SJSA1 (cell line): ENCODE measurements at regions not wholly inside any gene's neighbourhood (a gene's known extent, or its start where the extent isn't known, plus 50 kb on each side); places are given as distances from the start of the nearest gene placed in this dataset.

Experiments
- DNase-seq, 2 experiments: peaks; one replicate each; pipeline ENCODE4 v3.0.0-alpha.2; 2015 to 2020; ENCODE audit warnings: low spot score in 2 of 2, low read depth in 1 of 2
- H3K27ac ChIP-seq: fragments of 250-450 bp; sonication (Bioruptor Pico); 2 replicates; pipeline ENCODE4 v1.5.1; 2020; ENCODE audit warnings: mild to moderate bottlenecking, moderate library complexity
- H3K27me3 ChIP-seq: fragments of 250-450 bp; sonication (Bioruptor Pico); replicated peaks from 2 replicates; pipeline ENCODE4 v1.5.1; 2020; ENCODE audit warnings: mild to moderate bottlenecking, moderate library complexity
- H3K36me3 ChIP-seq: fragments of 250-450 bp; sonication (Bioruptor Pico); 2 replicates; pipeline ENCODE4 v1.5.1; 2020; ENCODE audit warnings: mild to moderate bottlenecking
- H3K4me1 ChIP-seq: fragments of 250-450 bp; sonication (Bioruptor Pico); replicated peaks from 2 replicates; pipeline ENCODE4 v1.6.1; 2021; ENCODE audit warnings: mild to moderate bottlenecking
- H3K4me3 ChIP-seq: fragments of 250-450 bp; sonication (Bioruptor Pico); 2 replicates; pipeline ENCODE4 v1.5.1; 2020; ENCODE audit warnings: mild to moderate bottlenecking
- H3K9me3 ChIP-seq: fragments of 250-450 bp; sonication (Bioruptor Pico); replicated peaks from 2 replicates; pipeline ENCODE4 v1.5.1; 2020; ENCODE audit warnings: mild to moderate bottlenecking

DNA sequence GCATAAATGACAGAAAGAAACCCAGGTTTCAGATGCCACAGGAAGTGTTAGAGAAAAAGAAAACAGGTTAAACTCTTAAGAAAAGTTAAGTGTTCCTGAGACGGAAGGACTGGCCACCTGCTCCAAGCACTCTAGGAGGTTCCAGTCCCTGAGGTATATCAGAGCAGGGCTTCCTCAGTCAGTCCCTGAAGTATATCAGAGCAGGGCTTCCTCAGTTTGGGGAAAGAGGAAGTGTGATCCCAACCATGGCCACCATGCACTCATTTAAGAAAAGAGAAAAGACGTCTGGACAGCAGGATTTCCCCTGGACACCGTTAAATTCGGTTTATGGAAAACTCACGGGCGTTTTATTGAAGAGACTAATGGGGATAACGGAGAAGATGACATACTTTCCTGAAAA, 133.4 kb upstream of the PFKP start:
- H3K4me3 ChIP-seq = no peak overlapping the region
- H3K9me3 ChIP-seq = no peaks in the 10 kb centered on the region
- no peaks in the 10 kb centered on the region for H3K36me3 ChIP-seq
- H3K27ac ChIP-seq = no peak overlapping the region
- H3K27me3 ChIP-seq = no peaks in the 10 kb centered on the region; the same call in 1 of the 2 replicates
- no peaks in the 10 kb centered on the region; the same call in 1 of the 2 replicates for H3K4me1 ChIP-seq
- DNase-seq = no peak

DNA sequence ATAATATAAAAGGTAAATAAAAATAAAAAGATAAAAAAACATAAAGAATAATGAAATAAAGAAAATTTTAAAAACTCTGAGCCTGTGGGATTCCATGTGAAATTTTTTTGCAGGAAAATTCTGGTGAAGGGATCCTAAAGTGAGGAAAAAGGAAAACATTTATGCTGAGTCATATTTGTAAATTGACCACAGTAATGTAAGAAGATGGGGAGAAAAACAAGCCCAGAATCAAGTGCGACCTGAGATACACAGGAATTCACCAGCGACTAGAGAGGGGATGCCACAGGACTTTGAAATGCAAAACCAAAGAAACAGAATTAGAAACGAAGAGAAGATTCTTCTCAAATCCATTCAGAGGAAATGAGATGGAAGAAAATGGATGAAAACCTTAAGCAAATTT, 133.8 kb upstream of the PFKP start:
- H3K9me3 ChIP-seq = no peaks in the 10 kb centered on the region
- H3K4me1 ChIP-seq = no peaks in the 10 kb centered on the region; the same call in 1 of the 2 replicates
- H3K27me3 ChIP-seq = no peaks in the 10 kb centered on the region; the same call in 1 of the 2 replicates
- H3K4me3 ChIP-seq = no peak overlapping the region
- no peak for DNase-seq
- H3K27ac ChIP-seq = no peak overlapping the region
- no peaks in the 10 kb centered on the region for H3K36me3 ChIP-seq

DNA sequence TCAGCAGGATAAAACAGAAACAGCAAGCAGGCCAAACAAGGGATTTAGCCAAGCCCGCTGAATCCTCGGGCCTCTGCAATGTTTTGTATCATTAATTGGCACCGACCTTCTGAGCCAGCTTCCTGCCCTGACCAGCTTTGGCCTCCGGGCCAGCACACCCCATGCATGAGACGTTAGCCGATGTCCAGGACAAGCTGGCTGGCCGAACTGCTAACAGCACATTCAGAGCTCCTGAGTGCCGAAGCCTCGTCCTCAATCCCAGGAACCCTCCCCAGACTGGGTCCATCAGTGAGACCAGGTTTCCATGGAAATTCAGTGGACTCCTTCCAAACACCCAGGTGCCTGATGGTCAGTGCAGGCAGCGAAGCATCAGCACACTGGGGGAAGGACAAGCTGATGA, 134.3 kb upstream of the PFKP start:
- no peaks in the 10 kb centered on the region for H3K36me3 ChIP-seq
- no peak overlapping the region for H3K4me3 ChIP-seq
- H3K27ac ChIP-seq = no peak overlapping the region
- no peaks in the 10 kb centered on the region; the same call in 1 of the 2 replicates for H3K27me3 ChIP-seq
- no peaks in the 10 kb centered on the region for H3K9me3 ChIP-seq
- no peaks in the 10 kb centered on the region; the same call in 1 of the 2 replicates for H3K4me1 ChIP-seq
- no peak for DNase-seq

DNA sequence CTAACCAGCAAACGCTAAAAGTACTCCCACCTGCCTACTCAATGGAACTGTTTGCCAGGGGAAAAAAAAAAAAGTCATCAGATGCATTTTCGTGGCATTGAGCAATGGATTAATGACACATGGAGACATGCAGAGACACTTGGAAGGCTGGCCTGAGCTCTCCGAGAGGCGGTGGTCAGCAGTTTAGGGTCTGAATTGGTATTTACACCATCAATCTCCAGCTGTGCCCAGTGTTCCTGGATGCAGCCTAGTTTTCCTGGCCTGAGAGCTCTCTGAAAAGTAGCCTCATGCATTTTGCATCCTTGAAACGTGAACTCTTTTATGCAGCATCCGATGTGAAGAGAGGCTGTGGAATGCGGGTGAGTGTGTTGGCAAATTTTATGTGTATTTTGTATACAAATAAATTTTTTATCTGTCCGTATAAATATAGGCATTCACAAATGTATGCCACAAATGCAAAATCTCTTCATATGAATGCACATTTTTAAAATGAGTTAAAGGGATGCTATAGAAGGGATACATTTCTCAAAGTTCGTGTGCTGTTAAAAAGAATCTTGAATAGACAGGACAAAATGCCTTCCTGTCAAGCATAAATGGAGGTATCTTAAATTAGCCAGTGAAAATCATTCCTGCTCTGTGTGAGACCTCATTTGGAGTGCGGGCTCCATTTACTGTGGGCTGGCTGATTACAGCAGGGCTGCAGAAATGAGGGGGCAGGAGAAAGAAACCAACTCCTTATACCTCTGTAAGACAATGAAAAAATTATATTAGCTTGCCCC, 137.7 kb upstream of the PFKP start:
- H3K4me3 ChIP-seq = no peak overlapping the region
- no peaks in the 10 kb centered on the region for H3K36me3 ChIP-seq
- H3K27me3 ChIP-seq = no peaks in the 10 kb centered on the region
- no peak for DNase-seq
- 0 out of 2 replicates have a peak, but pooled peaks cover 4% of the 10 kb centered on the region for H3K9me3 ChIP-seq
- no peak overlapping the region for H3K27ac ChIP-seq
- H3K4me1 ChIP-seq = peaks cover 8% of the 10 kb centered on the region

DNA sequence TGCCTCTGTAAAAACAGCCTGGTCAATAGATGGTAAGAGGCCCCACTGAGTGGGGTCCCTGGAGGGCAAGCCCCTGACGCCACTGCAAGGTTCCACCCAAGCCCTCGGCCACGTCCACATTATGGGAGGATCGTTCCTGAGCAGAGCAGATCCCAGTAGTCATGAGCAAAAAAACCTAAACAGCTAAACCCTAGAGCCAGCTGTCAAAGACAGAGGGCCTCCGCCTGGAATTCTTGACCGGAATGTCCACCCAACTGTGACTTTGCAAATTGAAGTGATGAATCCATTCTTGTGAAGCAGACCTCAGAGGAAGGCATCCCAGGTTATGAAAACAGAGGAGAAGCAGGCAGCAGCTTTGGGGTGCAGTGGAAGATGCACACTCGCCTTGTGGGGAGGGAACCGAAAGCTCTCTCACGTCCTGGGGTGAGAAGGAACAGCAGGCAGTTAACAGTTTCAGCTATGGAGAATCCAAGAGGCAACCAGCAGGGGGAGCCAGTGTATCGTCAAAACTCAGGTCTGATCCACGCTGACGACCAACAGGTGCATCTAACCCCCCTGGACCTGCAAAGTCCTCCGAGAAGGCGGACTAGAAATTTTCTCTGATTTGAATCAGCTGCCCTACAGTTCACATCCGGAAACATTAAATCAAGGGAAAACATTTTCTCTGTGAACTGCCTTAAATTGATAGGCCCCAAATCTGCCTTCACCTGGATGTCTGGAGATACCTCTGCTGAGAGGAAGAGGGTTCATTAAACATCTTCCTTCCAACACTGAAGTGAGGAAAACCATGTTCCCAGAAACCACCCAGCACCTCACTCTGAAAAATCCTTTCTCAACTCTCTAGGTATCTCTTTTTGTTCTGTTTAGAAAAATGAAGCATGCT, 139.1 kb upstream of the PFKP start:
- peak; percentile 53 to 72 for DNase-seq
- 0 out of 2 replicates have a peak, but pooled peaks cover 5% of the 10 kb centered on the region for H3K9me3 ChIP-seq
- no peaks in the 10 kb centered on the region for H3K36me3 ChIP-seq
- peaks cover 8% of the 10 kb centered on the region for H3K4me1 ChIP-seq
- H3K4me3 ChIP-seq = no peak overlapping the region
- H3K27me3 ChIP-seq = no peaks in the 10 kb centered on the region
- H3K27ac ChIP-seq = no peak overlapping the region

DNA sequence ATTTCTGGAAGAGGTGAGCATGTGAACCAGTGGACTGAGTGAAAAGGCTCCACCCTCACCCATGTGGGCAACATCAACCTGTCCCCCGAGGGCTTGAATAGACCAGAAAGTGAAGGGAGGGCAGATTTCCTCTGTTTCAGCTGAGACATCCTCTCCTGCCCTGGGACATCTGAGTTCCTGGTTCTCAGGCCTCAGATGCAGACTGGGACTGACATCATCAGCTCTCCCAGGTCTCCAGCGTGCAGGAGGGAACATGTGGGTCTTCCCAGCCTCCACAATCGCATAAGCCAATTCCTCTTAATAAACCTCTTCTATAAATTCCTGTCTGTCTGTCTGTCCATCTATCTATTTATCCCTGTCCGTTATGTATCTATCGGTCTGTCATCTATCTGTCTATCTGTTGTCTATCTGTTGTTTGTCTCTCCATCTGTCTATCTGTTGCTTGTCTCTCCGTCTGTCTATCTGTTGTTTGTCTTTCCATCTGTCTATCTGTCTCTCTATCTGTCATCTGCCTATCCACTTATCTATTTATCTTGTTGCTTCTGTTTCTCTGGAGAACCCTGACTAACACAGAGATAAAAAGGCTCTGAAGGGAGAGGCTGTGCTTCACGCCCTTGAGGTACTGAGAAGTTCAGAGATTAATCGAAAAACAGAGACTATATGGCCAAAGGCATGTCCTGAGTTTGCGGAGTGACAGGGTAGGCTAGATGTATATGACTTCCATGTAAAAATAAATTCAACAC, 140.3 kb upstream of the PFKP start:
- no peak overlapping the region for H3K27ac ChIP-seq
- H3K36me3 ChIP-seq = no peaks in the 10 kb centered on the region
- H3K4me3 ChIP-seq = no peak overlapping the region
- H3K9me3 ChIP-seq = 0 out of 2 replicates have a peak, but pooled peaks cover 5% of the 10 kb centered on the region
- H3K27me3 ChIP-seq = no peaks in the 10 kb centered on the region
- no peak for DNase-seq
- H3K4me1 ChIP-seq = peaks cover 10% of the 10 kb centered on the region

DNA sequence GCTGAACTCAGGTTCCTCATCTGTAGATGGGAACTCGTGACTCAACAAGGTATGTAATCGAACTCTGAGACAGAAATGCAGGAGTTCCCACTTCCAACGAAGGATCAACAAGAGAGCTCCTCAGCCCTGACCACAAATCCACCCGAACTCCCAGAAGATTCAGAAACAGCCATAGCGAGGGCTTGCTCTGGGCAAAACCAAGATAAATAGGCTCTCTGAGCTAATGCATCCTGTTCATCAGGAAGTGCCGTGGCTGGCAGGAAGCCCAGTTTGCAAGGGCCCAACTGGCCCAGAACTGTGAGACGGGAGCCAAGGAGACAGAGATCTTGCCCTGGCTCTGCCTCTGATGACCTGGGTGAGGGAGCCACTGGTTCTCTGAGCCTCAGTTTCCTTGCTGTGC, 141.7 kb upstream of the PFKP start:
- Histone ChIP-seq H3K27me3 (no peaks in the 10 kb centered on the region; the same call in 1 of the 2 replicates), H3K36me3 (no peaks in the 10 kb centered on the region), H3K27ac (no peak overlapping the region), H3K4me1 (peaks cover 13% of the 10 kb centered on the region), H3K9me3 (0 out of 2 replicates have a peak, but pooled peaks cover 5% of the 10 kb centered on the region), H3K4me3 (no peak overlapping the region)
- peak; percentile 20 to 59 for DNase-seq

DNA sequence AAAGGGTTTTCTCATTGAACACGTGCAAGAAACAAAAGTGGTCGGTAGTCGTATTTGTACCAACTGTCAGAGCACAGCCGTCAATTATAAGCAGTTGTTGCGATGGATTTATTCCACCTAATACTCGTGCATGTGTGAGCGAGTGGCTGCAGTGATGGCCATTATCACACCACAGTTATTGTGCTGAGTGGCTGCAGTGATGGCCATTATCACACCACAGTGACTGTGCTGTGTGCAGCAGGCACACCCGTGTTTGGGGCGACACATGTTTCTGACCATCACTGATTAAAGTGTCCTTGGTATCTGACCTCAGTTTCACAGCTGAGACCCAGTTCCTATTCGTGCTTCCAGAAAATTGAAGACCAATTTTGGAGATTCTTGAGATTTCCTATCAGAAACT, 142.9 kb upstream of the PFKP start:
- Histone ChIP-seq H3K4me1 (peaks cover 13% of the 10 kb centered on the region), H3K4me3 (no peak overlapping the region), H3K27me3 (peaks cover 3% of the 10 kb centered on the region), H3K27ac (no peak overlapping the region), H3K9me3 (0 out of 2 replicates have a peak, but pooled peaks cover 5% of the 10 kb centered on the region), H3K36me3 (no peaks in the 10 kb centered on the region)
- DNase-seq = no peak

DNA sequence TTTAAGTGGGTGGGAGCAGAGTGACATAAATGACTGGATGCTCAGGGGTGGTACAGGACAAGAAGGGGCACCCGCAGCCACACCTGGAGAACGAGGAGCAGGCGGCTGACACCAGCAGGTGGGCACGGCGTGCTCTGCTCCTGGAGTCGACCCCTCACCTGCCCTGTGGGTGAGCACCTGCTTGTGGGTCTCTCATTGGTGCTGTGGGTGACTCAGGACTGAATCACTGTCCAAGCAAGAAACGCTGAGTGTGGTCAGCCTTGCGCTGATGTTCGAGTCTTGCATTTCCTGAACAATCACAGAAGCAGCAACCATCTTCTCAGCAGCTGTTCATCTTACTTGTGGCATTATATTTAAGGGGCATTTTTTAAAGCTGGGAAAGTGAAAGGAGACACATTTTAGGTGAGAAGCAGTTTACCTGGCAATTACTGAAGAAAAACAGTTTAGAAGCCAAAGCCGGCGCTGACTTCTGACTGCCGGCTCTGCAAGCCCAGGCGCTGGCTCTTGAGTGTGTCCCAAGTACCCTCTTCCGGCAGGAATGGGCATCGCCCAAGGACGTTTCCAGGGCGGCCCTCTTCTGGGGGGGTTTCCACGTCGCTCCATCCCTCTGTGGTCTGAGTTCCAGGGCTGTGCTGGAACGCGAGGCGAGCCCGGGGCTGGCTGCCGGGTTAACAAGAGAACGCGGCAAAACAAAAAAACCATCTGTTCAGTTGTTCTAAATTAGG, 145.2 kb upstream of the PFKP start:
- H3K4me3 ChIP-seq = no peak overlapping the region
- DNase-seq = no peak
- H3K4me1 ChIP-seq = peaks cover 13% of the 10 kb centered on the region
- no peak overlapping the region for H3K27ac ChIP-seq
- H3K27me3 ChIP-seq = peaks cover 13% of the 10 kb centered on the region
- 0 out of 2 replicates have a peak, but pooled peaks cover 5% of the 10 kb centered on the region for H3K9me3 ChIP-seq
- H3K36me3 ChIP-seq = no peaks in the 10 kb centered on the region

DNA sequence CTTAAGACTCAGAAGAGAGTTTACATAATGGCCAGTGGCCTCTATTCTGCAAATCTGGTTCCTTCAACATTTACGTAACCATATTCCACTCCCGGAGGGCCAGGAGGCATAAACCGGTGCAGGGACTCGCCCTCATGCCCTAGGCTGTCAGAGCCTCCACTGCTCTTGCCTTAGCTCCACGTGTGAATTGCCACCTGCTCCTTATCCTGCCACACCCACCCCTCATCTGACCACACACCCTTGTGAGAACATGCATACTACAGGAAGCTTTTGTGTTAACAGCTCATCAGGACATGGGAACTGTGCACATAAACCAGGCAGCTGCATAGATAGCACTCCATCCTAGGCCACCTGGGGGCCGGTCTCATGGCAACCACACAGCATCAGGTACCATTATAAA, 146.7 kb upstream of the PFKP start:
- H3K4me3 ChIP-seq = no peak overlapping the region
- H3K36me3 ChIP-seq = no peaks in the 10 kb centered on the region
- peaks cover 13% of the 10 kb centered on the region for H3K27me3 ChIP-seq
- H3K4me1 ChIP-seq = peaks cover 9% of the 10 kb centered on the region
- DNase-seq = no peak
- 0 out of 2 replicates have a peak, but pooled peaks cover 5% of the 10 kb centered on the region for H3K9me3 ChIP-seq
- no peak overlapping the region for H3K27ac ChIP-seq

DNA sequence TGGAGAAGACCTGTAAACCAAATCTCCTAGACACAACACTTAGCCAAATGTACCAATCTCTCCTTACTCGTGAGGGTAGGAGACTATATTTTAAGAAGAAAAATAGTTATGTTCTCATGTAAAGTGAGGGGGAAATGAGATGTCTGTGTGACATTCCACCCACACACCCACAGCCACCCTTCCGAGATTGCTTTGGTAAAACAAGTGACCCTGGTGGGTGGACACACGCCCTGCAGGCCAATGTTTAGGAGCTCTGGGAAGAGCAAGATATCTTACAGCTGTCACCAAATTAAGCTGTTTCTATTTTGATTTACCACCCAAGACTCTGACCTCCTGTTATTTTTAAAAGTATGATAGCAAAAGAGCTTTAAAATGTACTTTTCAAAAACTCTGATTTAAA, 147.2 kb upstream of the PFKP start:
- no peak overlapping the region for H3K27ac ChIP-seq
- DNase-seq = no peak

DNA sequence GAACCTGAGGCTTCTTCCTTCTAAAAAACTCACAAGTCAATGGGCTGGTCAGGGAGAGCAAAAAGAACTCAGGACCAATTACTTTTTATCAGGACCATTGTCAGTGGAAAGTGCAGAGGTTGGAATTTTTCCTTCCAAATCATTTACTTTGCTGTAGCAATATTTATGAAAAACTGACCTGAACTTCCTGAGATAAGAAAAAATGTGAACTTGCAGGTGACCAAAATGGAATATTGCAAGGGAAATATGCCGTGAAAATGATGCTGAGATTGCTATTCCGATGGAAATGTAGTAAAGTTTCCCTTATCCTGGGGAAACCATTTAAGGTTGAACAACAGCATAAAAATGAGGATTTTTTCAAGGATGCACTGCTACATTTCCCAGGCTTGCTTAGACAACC, 148.3 kb upstream of the PFKP start:
- Histone ChIP-seq H3K4me1 (peaks cover 4% of the 10 kb centered on the region; the same call in 1 of the 2 replicates), H3K4me3 (no peak overlapping the region), H3K9me3 (no peaks in the 10 kb centered on the region), H3K36me3 (no peaks in the 10 kb centered on the region), H3K27ac (no peak overlapping the region), H3K27me3 (peaks cover 13% of the 10 kb centered on the region)
- no peak for DNase-seq

More for the DNA sequence above, 147.2 kb upstream of the PFKP start:
- Histone ChIP-seq H3K27me3 (peaks cover 13% of the 10 kb centered on the region), H3K4me3 (no peak overlapping the region), H3K9me3 (0 out of 2 replicates have a peak, but pooled peaks cover 5% of the 10 kb centered on the region), H3K36me3 (no peaks in the 10 kb centered on the region), H3K4me1 (peaks cover 4% of the 10 kb centered on the region; the same call in 1 of the 2 replicates)

DNA sequence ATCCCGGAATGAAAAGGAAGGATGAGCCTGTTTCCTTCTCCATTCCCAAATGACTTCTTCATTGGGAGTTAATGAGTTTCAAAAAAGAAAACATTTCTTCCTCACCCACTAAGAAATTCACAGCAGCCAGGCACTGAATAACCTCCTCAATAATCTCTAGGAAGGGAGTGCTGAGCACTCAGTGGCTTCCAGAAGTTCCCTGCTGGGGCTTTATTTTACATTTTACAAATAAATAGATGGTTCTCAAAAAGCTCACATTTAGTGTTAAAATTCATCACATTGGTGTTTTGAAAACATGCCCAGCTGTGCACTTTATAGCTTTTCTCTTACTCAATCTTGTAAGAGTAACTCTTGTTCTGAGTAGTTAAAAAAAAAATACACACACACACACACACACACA, 148.9 kb upstream of the PFKP start:
- peaks cover 15% of the 10 kb centered on the region for H3K27me3 ChIP-seq
- H3K36me3 ChIP-seq = no peaks in the 10 kb centered on the region
- H3K4me1 ChIP-seq = peaks cover 4% of the 10 kb centered on the region; the same call in 1 of the 2 replicates
- DNase-seq = no peak
- H3K9me3 ChIP-seq = no peaks in the 10 kb centered on the region
- no peak overlapping the region for H3K4me3 ChIP-seq
- H3K27ac ChIP-seq = no peak overlapping the region
